ENCODE measurements at regions not wholly inside any gene's neighbourhood (a gene's known extent, or its start where the extent isn't known, plus 50 kb on each side); places are given as distances from the start of the nearest gene placed in this dataset.

DNA sequence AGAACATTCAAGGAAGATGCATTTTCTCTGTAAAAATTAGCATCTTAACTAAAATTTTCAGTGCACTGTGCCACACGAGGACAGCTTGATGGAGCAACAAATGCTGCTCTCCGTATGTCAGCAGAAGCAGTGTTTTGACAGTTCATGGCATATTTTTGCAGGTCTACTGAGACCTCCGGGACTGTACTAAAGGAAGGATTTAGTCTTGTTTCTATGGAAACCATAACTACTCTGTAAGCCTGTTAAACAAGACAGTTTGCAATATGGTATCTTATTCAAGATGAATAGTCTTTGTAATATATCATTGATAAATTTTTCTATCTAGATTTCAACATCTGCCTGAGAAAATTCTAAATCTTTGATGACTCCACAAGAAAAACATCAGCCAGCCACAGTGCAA, 184.0 kb upstream of the GUCY1A2 start:
- no peaks in the 10 kb centered on the region for H3K36me3 ChIP-seq (ENCODE audit: control insufficient read depth, insufficient read depth, low read length)
- intact Hi-C loops (cut with micrococcal nuclease) (no loop called here), in situ Hi-C loops (cut with MboI) (no loop called here)
- no peak overlapping the region for H3K4me3 ChIP-seq
- TF ChIP-seq ZNF695 (CRISPR knock-in tag; IDR thresholded peaks at IDR 0.05) = no peak
- no peak for TF ChIP-seq POU5F1 (IDR thresholded peaks at IDR 0.05; ENCODE audit: borderline replicate concordance, low read depth, low read length, partially characterized antibody)
- TF ChIP-seq RUNX1 (IDR thresholded peaks at IDR 0.05; ENCODE audit: low read depth) = no peak
- TF ChIP-seq ZNF764 (CRISPR knock-in tag; IDR thresholded peaks at IDR 0.05; ENCODE audit: low read depth) = no peak
- TF ChIP-seq SLC30A9 (CRISPR knock-in tag; IDR thresholded peaks at IDR 0.05) = no peak
- TF ChIP-seq, protein P1, sequence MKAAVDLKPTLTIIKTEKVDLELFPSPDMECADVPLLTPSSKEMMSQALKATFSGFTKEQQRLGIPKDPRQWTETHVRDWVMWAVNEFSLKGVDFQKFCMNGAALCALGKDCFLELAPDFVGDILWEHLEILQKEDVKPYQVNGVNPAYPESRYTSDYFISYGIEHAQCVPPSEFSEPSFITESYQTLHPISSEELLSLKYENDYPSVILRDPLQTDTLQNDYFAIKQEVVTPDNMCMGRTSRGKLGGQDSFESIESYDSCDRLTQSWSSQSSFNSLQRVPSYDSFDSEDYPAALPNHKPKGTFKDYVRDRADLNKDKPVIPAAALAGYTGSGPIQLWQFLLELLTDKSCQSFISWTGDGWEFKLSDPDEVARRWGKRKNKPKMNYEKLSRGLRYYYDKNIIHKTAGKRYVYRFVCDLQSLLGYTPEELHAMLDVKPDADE (conservative IDR thresholded peaks at IDR 0.05; ENCODE audit: control insufficient read depth, low read depth, low read length) = no peak
- TF ChIP-seq, protein P2, sequence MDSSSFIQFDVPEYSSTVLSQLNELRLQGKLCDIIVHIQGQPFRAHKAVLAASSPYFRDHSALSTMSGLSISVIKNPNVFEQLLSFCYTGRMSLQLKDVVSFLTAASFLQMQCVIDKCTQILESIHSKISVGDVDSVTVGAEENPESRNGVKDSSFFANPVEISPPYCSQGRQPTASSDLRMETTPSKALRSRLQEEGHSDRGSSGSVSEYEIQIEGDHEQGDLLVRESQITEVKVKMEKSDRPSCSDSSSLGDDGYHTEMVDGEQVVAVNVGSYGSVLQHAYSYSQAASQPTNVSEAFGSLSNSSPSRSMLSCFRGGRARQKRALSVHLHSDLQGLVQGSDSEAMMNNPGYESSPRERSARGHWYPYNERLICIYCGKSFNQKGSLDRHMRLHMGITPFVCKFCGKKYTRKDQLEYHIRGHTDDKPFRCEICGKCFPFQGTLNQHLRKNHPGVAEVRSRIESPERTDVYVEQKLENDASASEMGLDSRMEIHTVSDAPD (CRISPR knock-in tag; IDR thresholded peaks at IDR 0.05) = no peak
- TF ChIP-seq ZNF444 (CRISPR knock-in tag; IDR thresholded peaks at IDR 0.05) = no peak
- no peak for TF ChIP-seq ZNF143 (CRISPR knock-in tag; IDR thresholded peaks at IDR 0.05)
- no peak overlapping the region for H3K9ac ChIP-seq (ENCODE audit: insufficient read depth in 1 of 2, low read depth in 2 of 2, low read length in 2 of 2)
- no TSS peak for BruUV-seq (replicated peaks)
- H4K20me1 ChIP-seq (replicated peaks; ENCODE audit: control insufficient read depth, insufficient read depth, low read length) = no peaks in the 10 kb centered on the region
- no peak for ATAC-seq
- no peak overlapping the region for H3K27ac ChIP-seq (ENCODE audit: extremely low read depth, low read depth, low read length)
- no peaks in the 10 kb centered on the region for H3K9me1 ChIP-seq (ENCODE audit: control insufficient read depth, insufficient read depth, low read length)
- H3K4me1 ChIP-seq (replicated peaks in 1 of 2; ENCODE audit: control insufficient read depth in 2 of 2, insufficient read depth in 2 of 2, low read length in 2 of 2) = no peaks in the 10 kb centered on the region
- FAIRE-seq = no peak
- POLR2A ChIA-PET = no interaction called here
- H3K4me2 ChIP-seq (ENCODE audit: insufficient read depth, low read length) = no peak overlapping the region
- no peak for DNase-seq (ENCODE audit: extremely low read depth in 1 of 4, low spot score in 3 of 4)
- CTCF ChIA-PET (ENCODE audit: low intra/inter-chr PET ratio) = no interaction called here
- no peak overlapping the region for H2AFZ ChIP-seq (ENCODE audit: low read depth, low read length)
- H3K27me3 ChIP-seq (ENCODE audit: control insufficient read depth in 2 of 2, insufficient read depth in 2 of 2, low read length in 2 of 2) = no peaks in the 10 kb centered on the region
- WGBS (ENCODE audit: insufficient coverage, low coverage, missing lambda C conversion rate) = 2% methylated on average over 3 of the region's 3 CpGs
- H3K9me3 ChIP-seq (replicated peaks; ENCODE audit: control insufficient read depth, insufficient read depth, low read depth, low read length) = no peaks in the 10 kb centered on the region
- no peaks in the 10 kb centered on the region for H3K79me2 ChIP-seq (ENCODE audit: control insufficient read depth, insufficient read depth, low read length)
